ENCODE measurements at regions not wholly inside any gene's neighbourhood (a gene's known extent, or its start where the extent isn't known, plus 50 kb on each side); places are given as distances from the start of the nearest gene placed in this dataset.

- no peak for DNase-seq
These were observed 74.3 kb downstream of the SYNE3 start for GRCh38 chr14:95442016-95442632.

- DNase-seq: no peak
These were observed 75.5 kb downstream of the SYNE3 start for GRCh38 chr14:95440951-95441350.

- DNase-seq: no peak
These were observed 76.0 kb downstream of the SYNE3 start for GRCh38 chr14:95440496-95440895.

- no peak for DNase-seq
These were observed 76.6 kb downstream of the SYNE3 start for GRCh38 chr14:95439881-95440280.

- DNase-seq: no peak
These were observed 78.7 kb downstream of the SYNE3 start for GRCh38 chr14:95437715-95438114.

GRCh38 chr14:95436354-95436753 lies 80.1 kb downstream of the SYNE3 start:
- no peak for DNase-seq

- no peak for DNase-seq
These were observed 82.3 kb downstream of the SYNE3 start for GRCh38 chr14:95434121-95434520.

- DNase-seq: no peak
These were observed 83.4 kb downstream of the SYNE3 start for GRCh38 chr14:95433094-95433478.

GRCh38 chr14:95432144-95433093 lies 84.0 kb downstream of the SYNE3 start:
- no peak for DNase-seq

GRCh38 chr14:95431199-95432143 lies 85.0 kb downstream of the SYNE3 start:
- DNase-seq: no peak

GRCh38 chr14:95428557-95428956 lies 87.9 kb downstream of the SYNE3 start:
- DNase-seq: no peak

GRCh38 chr14:95426116-95426475 lies 90.4 kb downstream of the SYNE3 start:
- DNase-seq: no peak

- DNase-seq: no peak
These were observed 90.9 kb downstream of the SYNE3 start for GRCh38 chr14:95425369-95426115.

GRCh38 chr14:95424529-95424928 lies 91.9 kb downstream of the SYNE3 start:
- no peak for DNase-seq

GRCh38 chr14:95421741-95422140 lies 94.7 kb downstream of the SYNE3 start:
- no peak for DNase-seq

- no peak for DNase-seq
These were observed 96.4 kb downstream of the SYNE3 start for GRCh38 chr14:95420060-95420459.

GRCh38 chr14:95419569-95419968 lies 96.9 kb downstream of the SYNE3 start:
- DNase-seq: no peak

GRCh38 chr14:95418858-95419257 lies 97.6 kb downstream of the SYNE3 start:
- DNase-seq: no peak

GRCh38 chr14:95417492-95417891 lies 97.8 kb upstream of the CLMN start:
- DNase-seq: no peak

- DNase-seq: no peak
These were observed 96.3 kb upstream of the CLMN start for GRCh38 chr14:95415993-95416392.

GRCh38 chr14:95413289-95414215 lies 93.8 kb upstream of the CLMN start:
- DNase-seq: no peak

Measured in stimulated activated CD4-positive, alpha-beta T cell treated with anti-CD3 and anti-CD28 coated beads, Interleukin-4, amount 100 ng/mL, for 4 hours (primary cell).